Activated CD4-positive, alpha-beta T cell treated with anti-CD3 and anti-CD28 coated beads, Interleukin-2, Interleukin-6, amounts not matched to agents 100 ng/mL and 50 ng/mL, durations not matched to agents 16 hours and 8 hours (primary cell): ENCODE measurements at regions not wholly inside any gene's neighbourhood (a gene's known extent, or its start where the extent isn't known, plus 50 kb on each side); places are given as distances from the start of the nearest gene placed in this dataset.
"Not testable (repeated sequence)": the region's sequence is repeated elsewhere in the genome, so short reads cannot be mapped to it uniquely, and the experiment has no call there.

Experiments
- DNase-seq: peaks from one replicate; pipeline ENCODE4 v3.0.0-alpha.2; 2020

GRCh38 chrX:94862470-94862869 is 1188.5 kb downstream of the FAM133A start:
- DNase-seq = not testable (repeated sequence)

- DNase-seq = no peak
These were observed 1197.6 kb downstream of the FAM133A start for GRCh38 chrX:94871640-94872039.

- no peak for DNase-seq
These were observed 1227.8 kb downstream of the FAM133A start for GRCh38 chrX:94901849-94902248.

- DNase-seq = no peak
These were observed 1234.2 kb downstream of the FAM133A start for GRCh38 chrX:94908171-94908570.

- DNase-seq = no peak
These were observed 1234.6 kb downstream of the FAM133A start for GRCh38 chrX:94908648-94909047.

- no peak for DNase-seq
These were observed 1240.2 kb downstream of the FAM133A start for GRCh38 chrX:94914235-94914634.

- DNase-seq = no peak
These were observed 1258.4 kb downstream of the FAM133A start for GRCh38 chrX:94932278-94932965.

- DNase-seq = no peak
These were observed 1262.7 kb downstream of the FAM133A start for GRCh38 chrX:94936722-94937121.

- DNase-seq = no peak
These were observed 1263.5 kb downstream of the FAM133A start for GRCh38 chrX:94937491-94937890.

GRCh38 chrX:94942603-94943002 is 1268.6 kb downstream of the FAM133A start:
- DNase-seq = no peak

GRCh38 chrX:94946137-94946536 is 1272.1 kb downstream of the FAM133A start:
- DNase-seq = not testable (repeated sequence)

GRCh38 chrX:94961730-94962129 is 1287.7 kb downstream of the FAM133A start:
- DNase-seq = no peak

GRCh38 chrX:94977562-94977961 is 1303.6 kb downstream of the FAM133A start:
- DNase-seq = no peak

GRCh38 chrX:94977986-94978385 is 1304.0 kb downstream of the FAM133A start:
- no peak for DNase-seq
